Calu3 (cell line): ENCODE measurements at regions not wholly inside any gene's neighbourhood (a gene's known extent, or its start where the extent isn't known, plus 50 kb on each side); places are given as distances from the start of the nearest gene placed in this dataset.

Experiments used
- BruUV-seq: library from RNA; stranded (reverse); fragments of 400-500 nt; replicated peaks from 2 replicates; lab custom pipeline; 2021; lab: Mats Ljungman, UMichigan
- CTCF ChIA-PET: fragments of 300-600 bp; sonication (Branson Sonifier 250); formaldehyde crosslinking; loops from one replicate; lab custom pipeline; 2022; ENCODE audit warnings: antibody characterized with exemption; lab: Charles Lee
- DNase-seq: peaks from one replicate; pipeline ENCODE4 v3.0.0; 2022
- H3K27ac Mint-ChIP-seq: one replicate; pipeline ENCODE4 v1.8.0; 2022; ENCODE audit warnings: mixed read lengths; ENCODE audit not compliant: unreplicated experiment
- H3K27me3 Mint-ChIP-seq: one replicate; pipeline ENCODE4 v1.8.0; 2022; ENCODE audit warnings: mixed read lengths; ENCODE audit not compliant: unreplicated experiment
- H3K36me3 Mint-ChIP-seq: one replicate; pipeline ENCODE4 v1.8.0; 2022; ENCODE audit warnings: mild to moderate bottlenecking, moderate library complexity, mixed read lengths; ENCODE audit not compliant: insufficient read depth, unreplicated experiment
- H3K4me1 Mint-ChIP-seq: one replicate; pipeline ENCODE4 v1.8.0; 2022; ENCODE audit warnings: mild to moderate bottlenecking, low read depth, mixed read lengths; ENCODE audit not compliant: unreplicated experiment
- H3K4me3 Mint-ChIP-seq: one replicate; pipeline ENCODE4 v1.8.0; 2022; ENCODE audit warnings: mild to moderate bottlenecking, low read depth, moderate library complexity, mixed read lengths; ENCODE audit not compliant: unreplicated experiment
- H3K9me3 Mint-ChIP-seq: one replicate; pipeline ENCODE4 v1.8.0; 2022; ENCODE audit warnings: low read depth, mixed read lengths; ENCODE audit not compliant: unreplicated experiment
- CTCF ChIP-seq: fragments of 200-600 bp; IDR thresholded peaks from one replicate; pipeline ENCODE4 v1.8.0; 2022; ENCODE audit warnings: antibody characterized with exemption; ENCODE audit not compliant: unreplicated experiment
- intact Hi-C: fragments of 100-400 bp; cut with micrococcal nuclease; formaldehyde crosslinking; loops from one replicate; pipeline ENCODE4 v1.10.0; 2022; ENCODE audit not compliant: unreplicated experiment

GRCh38 chr12:102301547-102301946 is 103.9 kb upstream of the PMCH start:
- no peak overlapping the region for H3K4me3 Mint-ChIP-seq
- no peaks in the 10 kb centered on the region for H3K27me3 Mint-ChIP-seq
- no peak overlapping the region for H3K27ac Mint-ChIP-seq
- H3K4me1 Mint-ChIP-seq = no peaks in the 10 kb centered on the region
- peaks cover 5% of the 10 kb centered on the region for H3K36me3 Mint-ChIP-seq
- BruUV-seq = no TSS peak
- intact Hi-C loops = loop anchor here (1.0 to 5.0 kb wide), 3 partner anchors 183 to 511 kb away; no protein-coding TSS in a partner anchor
- H3K9me3 Mint-ChIP-seq = no peaks in the 10 kb centered on the region
- TF ChIP-seq CTCF = no peak
- no peak for DNase-seq
- CTCF ChIA-PET = interaction anchor here (1.0 kb wide), 2 partner anchors 10 to 183 kb away, joined by 3 read pairs; no protein-coding TSS in a partner anchor

GRCh38 chr12:102300824-102301461 is 103.3 kb upstream of the PMCH start:
- TF ChIP-seq CTCF = no peak
- H3K4me1 Mint-ChIP-seq = no peaks in the 10 kb centered on the region
- no peak overlapping the region for H3K27ac Mint-ChIP-seq
- DNase-seq = peak; percentile 38
- no TSS peak for BruUV-seq
- no peaks in the 10 kb centered on the region for H3K27me3 Mint-ChIP-seq
- peaks cover 5% of the 10 kb centered on the region for H3K36me3 Mint-ChIP-seq
- no peak overlapping the region for H3K4me3 Mint-ChIP-seq
- H3K9me3 Mint-ChIP-seq = no peaks in the 10 kb centered on the region
- intact Hi-C loops = loop anchor here (1.0 to 5.0 kb wide), 3 partner anchors 183 to 511 kb away; no protein-coding TSS in a partner anchor
- CTCF ChIA-PET = interaction anchor here (0.6 to 1.0 kb wide), 5 partner anchors 9 to 518 kb away, joined by 3 to 4 read pairs (median 3); no protein-coding TSS in a partner anchor

GRCh38 chr12:102299731-102300130 is 102.1 kb upstream of the PMCH start:
- DNase-seq = no peak
- TF ChIP-seq CTCF = no peak
- CTCF ChIA-PET = interaction anchor here (0.6 kb wide), 1 partner anchor 482 kb away, joined by 4 read pairs; no protein-coding TSS in a partner anchor
- H3K36me3 Mint-ChIP-seq = peaks cover 5% of the 10 kb centered on the region
- intact Hi-C loops = loop anchor here (5.0 to 10.0 kb wide), 2 partner anchors 355 to 513 kb away; no protein-coding TSS in a partner anchor
- no peak overlapping the region for H3K27ac Mint-ChIP-seq
- no TSS peak for BruUV-seq
- H3K4me1 Mint-ChIP-seq = no peaks in the 10 kb centered on the region
- H3K27me3 Mint-ChIP-seq = no peaks in the 10 kb centered on the region
- H3K4me3 Mint-ChIP-seq = no peak overlapping the region
- H3K9me3 Mint-ChIP-seq = no peaks in the 10 kb centered on the region

- Mint-ChIP-seq H3K36me3 (peaks cover 5% of the 10 kb centered on the region), H3K4me1 (no peaks in the 10 kb centered on the region), H3K4me3 (no peak overlapping the region), H3K27me3 (no peaks in the 10 kb centered on the region), H3K9me3 (no peaks in the 10 kb centered on the region), H3K27ac (no peak overlapping the region)
- BruUV-seq = no TSS peak
- no peak for DNase-seq
- CTCF ChIA-PET = no interaction called here
- intact Hi-C loops = loop anchor here (10.0 kb wide), 1 partner anchor 353 kb away; no protein-coding TSS in a partner anchor
- TF ChIP-seq CTCF = no peak
Observed at GRCh38 chr12:102298022-102298421, 100.4 kb upstream of the PMCH start.
